Cardiac fibroblast (primary cell): ENCODE measurements at regions not wholly inside any gene's neighbourhood (a gene's known extent, or its start where the extent isn't known, plus 50 kb on each side); places are given as distances from the start of the nearest gene placed in this dataset.
A peak's percentile ranks its signal among the peaks of the same experiment; 100 is the strongest.

Source experiments
- DNase-seq, 2 donors: peaks; one replicate each; pipeline versions ENCODE4 v3.0.0 to v3.0.0-alpha.2; 2010; ENCODE audit warnings: low read depth in 2 of 2
- H3K4me3 ChIP-seq, 2 donors: replicated peaks in 1 of 2; 1 replicate in 1 of 2; 2 replicates in 1 of 2; pipeline ENCODE4 v1.5.1; 2011; ENCODE audit warnings: low read depth in 2 of 2, low read length in 2 of 2, mild to moderate bottlenecking in 2 of 2, moderate library complexity in 1 of 2
- CTCF ChIP-seq: IDR thresholded peaks from one replicate; pipeline ENCODE4 v1.5.1; 2011; ENCODE audit warnings: low read depth, mild to moderate bottlenecking, low read length, inconsistent platforms

GRCh38 chr5:92505925-92506324, 1075.1 kb downstream of the NR2F1-AS1 start:
- no peak overlapping the region for H3K4me3 ChIP-seq
- DNase-seq, result peak in 1 of 2 donors; percentile 29

GRCh38 chr5:92505145-92505544, 1075.9 kb downstream of the NR2F1-AS1 start:
- peak; percentile 15 to 34 for DNase-seq
- no peak for TF ChIP-seq CTCF
- no peak overlapping the region for H3K4me3 ChIP-seq

More at GRCh38 chr5:92505925-92506324, 1075.1 kb downstream of the NR2F1-AS1 start:
- no peak for TF ChIP-seq CTCF

DNA sequence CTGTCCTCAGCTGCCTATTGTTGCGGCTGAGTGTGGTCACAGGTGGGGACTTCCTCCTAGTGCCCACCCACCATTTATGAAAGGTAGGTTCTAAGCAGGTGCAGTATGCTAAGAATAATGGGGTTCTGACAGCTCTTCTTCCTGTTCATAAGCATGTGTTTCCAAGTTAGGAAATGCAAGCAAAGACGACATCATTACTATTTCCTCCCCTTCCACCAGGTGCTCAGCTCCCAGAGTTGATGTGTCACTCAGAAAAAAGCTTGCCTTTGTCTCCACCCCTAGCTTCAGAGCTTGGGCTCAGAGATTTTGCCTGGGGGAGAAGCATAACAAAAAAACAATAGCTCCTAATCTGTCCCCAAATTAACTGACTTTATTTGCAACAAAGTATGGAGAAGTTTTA, 1076.7 kb downstream of the NR2F1-AS1 start:
- TF ChIP-seq CTCF, result no peak
- no peak overlapping the region for H3K4me3 ChIP-seq
- no peak for DNase-seq

- no peak for DNase-seq
- no peak overlapping the region for H3K4me3 ChIP-seq
- TF ChIP-seq CTCF, result no peak
These were observed 1080.3 kb downstream of the NR2F1-AS1 start for GRCh38 chr5:92500752-92501151.

- no peak overlapping the region for H3K4me3 ChIP-seq
- TF ChIP-seq CTCF, result no peak
- no peak for DNase-seq
These were observed 1084.5 kb downstream of the NR2F1-AS1 start for GRCh38 chr5:92496545-92496944.

DNA sequence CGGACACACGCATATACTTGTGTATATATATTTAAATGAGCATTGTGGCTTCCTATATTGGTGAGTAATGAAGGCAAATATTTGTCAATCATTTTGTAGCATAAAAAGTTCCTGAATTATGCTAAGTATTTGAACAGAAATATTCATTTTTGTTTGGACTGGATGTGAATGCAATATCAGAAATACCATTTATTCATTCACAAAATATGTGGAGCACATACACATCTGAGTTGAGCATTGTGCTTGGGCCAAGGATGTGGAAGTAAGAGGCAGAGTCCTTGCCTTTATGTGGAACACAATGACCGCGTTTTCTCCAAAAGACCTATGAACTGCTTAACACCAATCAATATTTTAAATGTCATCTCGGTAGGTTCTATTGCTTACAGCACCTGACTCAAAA, 1086.5 kb downstream of the NR2F1-AS1 start:
- TF ChIP-seq CTCF, result no peak
- H3K4me3 ChIP-seq, result no peak overlapping the region
- peak in 1 of 2 donors; percentile 24 for DNase-seq

DNA sequence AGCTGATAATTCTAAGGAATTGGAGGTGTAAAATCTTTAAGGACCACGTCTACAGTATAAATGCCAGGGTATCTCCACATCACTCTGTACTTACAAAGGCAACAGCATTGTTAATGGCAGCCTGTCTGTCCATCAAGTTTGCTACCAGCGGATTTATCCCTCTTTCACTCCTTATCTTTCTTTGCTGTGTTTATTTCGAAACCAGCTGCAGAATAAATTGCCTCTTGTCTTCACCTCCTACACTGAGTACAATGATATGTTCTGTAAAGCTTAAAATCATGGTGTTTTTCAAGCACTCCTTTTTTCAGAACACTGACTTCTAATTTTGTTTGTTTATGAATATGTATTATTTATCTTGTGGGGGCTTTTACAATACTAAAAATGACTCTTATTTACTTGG, 1088.1 kb downstream of the NR2F1-AS1 start:
- TF ChIP-seq CTCF, result no peak
- no peak overlapping the region for H3K4me3 ChIP-seq

More for the DNA sequence above, 1088.1 kb downstream of the NR2F1-AS1 start:
- peak in 1 of 2 donors; percentile 28 for DNase-seq
